Kidney tubule cell (primary cell): ENCODE measurements at regions not wholly inside any gene's neighbourhood (a gene's known extent, or its start where the extent isn't known, plus 50 kb on each side); places are given as distances from the start of the nearest gene placed in this dataset.

Experiments used
- DNase-seq: peaks from one replicate; pipeline ENCODE4 v3.0.0-alpha.2; 2018; ENCODE audit warnings: low spot score

DNA sequence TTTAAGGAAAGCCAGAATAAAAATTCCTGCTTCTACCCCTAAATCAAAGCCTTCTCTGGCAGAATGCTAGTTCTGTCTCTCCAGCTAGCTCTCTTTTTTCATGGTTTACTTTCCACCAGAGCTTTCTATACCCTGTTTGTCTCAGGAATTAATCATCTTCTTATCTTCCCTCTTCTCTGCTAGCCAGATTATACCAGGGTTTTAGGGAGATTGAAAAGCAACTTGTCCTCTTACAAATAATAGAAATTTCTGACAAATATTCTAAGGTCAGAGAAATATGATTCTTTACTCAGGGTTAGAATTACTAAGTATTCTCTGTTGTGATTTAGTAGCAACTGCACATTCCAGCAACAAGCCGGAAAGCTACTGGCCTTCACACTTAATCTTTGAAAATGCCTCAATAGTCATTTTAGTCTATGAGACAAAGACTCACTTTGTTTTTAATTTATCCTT is 166.4 kb downstream of the TANC2 start:
- DNase-seq, result no peak

DNA sequence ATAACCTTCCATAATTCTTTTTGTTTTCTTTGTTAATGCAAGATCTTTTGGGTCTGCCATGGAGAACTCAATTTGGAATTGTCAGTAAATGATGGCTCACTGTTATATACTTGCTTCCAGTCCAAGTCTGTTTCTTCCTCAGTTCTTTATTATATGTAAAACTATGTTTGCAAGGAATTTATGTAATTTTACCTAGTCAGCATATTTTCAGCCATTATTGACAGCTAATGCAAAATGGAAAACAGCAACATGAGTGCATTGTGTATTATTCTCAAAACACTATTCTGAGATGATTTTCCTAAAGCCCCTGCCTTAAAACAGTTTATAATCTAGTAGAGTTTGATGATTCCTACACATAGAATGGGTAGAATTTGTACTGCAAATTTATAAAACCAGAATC is 167.5 kb downstream of the TANC2 start:
- DNase-seq, result no peak

DNA sequence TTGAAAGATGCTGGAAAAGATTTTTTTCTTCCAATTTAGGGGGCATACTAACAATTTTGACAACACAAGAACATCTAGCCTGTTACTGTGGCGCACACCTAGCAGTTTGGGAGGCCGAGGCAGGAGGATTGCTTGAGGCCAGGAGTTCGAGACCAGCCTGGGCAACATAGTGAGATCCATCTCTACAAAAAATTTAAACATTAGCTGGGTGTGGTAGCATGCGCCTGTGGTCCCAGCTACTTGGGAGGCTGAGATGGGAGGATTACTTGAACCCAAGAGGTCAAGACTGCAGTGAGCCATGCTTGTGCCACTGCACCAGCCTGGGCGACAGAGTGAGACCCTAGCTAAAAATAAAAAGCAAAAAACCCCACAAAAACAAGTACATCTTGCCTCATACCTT is 168.8 kb downstream of the TANC2 start:
- DNase-seq, result no peak

DNA sequence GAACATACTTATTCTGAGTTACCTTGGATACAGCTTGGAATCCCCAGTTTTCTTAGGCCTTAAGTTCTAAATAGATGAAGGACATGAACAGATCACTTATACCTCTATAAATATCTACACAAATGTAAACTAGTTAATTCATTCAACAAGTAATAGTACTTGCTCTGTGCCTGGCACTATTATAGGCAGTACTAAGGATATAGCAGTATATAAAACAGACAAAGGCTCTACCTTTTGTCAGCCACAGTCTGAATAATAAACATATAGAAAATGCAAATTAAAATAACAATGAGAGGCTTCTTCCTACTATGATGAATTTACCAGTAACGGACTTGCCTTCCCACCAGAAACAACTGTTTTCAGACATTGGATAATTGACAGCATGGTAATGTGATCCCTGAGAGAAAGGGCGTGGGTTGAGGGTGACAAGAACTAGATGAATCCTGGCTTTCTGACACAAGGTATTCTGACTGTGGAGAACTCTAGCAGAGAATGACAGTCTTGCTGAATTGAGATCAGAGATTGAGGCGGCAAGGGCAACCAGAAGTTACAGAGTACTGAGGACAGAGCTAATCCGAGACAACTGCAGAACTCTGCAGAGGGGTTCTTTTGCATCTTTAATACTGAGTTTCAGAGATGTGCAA is 170.5 kb downstream of the TANC2 start:
- DNase-seq, result no peak

DNA sequence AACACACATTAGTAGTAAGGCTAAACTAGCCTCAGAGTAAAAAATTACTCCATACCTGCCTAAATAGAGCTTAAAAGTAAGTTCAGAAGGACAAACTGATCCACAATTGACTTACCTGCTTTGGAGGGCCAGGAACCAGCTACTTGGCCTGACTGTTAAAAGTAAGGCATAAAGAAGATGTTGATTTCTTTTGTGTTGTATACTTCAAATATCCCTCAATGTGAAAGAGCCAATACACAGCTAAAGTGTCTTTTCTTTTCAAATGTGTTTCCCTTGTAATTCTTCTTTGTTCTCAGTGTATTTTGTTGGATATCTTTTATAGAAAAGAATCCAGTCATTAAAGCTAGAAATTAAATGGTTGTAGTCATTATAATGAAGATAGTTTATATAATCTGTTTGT is 171.1 kb downstream of the TANC2 start:
- no peak for DNase-seq

DNA sequence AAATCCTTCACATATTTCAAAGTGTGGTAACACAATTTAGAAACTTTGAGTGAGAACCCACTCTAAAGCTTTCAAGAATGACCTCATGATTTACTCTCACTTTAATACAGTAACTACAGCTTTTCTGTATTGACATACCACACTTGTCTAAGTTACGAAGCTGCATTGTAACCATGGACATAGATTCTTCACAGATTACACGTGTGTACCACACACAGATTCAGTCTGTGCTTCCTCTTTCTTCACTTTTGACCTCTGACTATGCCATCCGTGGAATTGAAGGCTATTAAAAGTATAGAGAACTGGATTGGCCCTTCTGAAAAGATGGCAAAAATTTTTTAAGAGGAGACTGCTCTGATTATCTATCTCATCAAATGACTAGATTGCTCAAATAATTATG is 172.7 kb downstream of the TANC2 start:
- DNase-seq, result no peak

DNA sequence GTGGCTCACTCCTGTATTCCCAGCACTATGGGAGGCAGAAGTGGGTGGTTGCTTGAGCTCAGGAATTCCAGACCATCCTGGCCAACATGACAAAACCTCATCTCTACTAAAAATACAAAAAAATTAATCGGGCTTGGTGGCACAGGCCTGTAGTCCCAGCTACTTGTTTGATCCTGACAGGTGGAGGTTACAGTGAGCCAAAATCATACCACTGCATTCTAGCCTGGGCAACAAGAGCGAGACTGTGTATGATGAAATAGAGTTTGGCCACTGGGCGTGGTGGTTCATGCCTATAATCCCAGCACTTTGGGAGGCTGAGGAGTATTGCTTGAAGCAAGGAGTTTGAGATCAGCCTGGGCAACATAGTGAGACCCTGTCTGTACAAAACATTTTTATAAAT is 173.3 kb downstream of the TANC2 start:
- DNase-seq, result no peak

DNA sequence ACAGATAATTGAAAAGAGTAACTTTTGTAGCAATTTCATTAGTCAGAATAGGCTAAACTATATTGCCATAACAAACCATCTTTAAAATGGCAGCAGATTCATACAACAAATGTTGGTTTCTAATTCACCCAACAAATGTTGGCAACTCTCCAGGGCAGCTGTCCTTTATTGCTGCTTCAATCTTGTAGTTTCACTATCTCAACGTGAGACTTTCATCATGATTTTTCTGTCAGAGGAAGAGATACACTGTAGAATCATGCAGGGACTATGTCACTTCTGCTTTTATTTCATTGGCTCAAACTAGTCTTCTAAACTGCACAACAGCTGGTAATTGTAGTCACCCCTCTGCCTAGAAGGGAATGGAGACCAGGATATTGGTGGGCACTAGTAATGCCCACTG is 174.2 kb downstream of the TANC2 start:
- no peak for DNase-seq

DNA sequence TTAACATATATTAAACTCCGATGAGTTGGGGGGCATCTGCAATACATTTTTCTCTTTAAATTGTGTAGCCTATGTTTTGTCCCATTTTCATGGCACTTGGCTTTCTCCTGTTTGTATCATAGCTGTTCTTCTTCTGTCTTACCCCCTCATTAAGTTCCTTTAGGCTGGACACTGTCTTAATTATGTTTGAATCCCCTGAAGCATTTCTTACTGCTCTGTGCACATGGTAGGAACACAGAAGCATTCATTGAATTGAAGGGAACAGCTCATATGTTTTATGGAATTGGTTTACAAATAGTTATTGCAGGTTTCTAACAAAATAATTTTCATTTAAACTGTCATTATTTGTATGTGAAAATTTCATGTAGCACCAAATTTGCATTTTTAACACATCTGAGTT is 176.8 kb downstream of the TANC2 start:
- no peak for DNase-seq

DNA sequence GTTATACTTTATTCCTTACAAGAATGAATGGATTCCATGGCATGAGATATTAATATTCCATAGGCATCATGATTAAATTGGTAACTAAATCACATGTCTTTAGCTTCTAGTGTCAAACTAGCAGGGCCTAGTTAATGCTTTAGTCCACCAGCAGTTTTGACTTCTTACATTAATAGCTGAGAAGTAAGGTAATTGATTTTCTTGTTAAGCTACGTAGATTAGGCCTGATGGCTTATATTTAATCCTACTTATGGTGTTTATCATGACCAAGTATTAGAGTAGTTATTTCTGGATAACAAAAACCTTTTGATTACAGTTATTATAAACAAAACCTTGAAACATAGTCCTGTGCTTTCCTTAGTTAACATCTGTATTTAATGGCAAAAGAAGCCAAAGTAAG is 184.5 kb downstream of the TANC2 start:
- no peak for DNase-seq

DNA sequence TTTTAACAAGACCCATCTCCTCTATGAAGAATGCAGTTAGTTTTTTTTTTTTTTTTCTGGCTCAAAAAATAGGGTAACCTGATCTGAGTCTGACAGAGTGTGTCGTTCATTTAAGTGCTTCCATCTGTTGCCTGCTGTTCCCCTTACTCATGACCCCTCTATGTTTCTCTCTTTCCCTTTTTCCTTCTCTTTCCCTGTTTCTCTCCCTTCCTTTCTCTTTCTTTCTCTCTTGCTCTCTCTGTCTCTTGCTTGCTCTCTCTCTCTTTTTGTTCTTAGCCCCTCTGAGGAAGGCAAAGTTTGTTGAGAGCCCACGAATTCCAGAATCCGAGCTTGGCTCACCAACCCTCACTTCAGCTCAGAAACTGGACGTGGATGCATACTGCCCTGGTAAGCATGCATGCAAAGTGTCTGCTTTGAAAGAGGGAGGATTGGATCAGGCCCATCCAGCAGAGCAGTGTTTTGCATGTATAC is 185.0 kb downstream of the TANC2 start:
- no peak for DNase-seq

DNA sequence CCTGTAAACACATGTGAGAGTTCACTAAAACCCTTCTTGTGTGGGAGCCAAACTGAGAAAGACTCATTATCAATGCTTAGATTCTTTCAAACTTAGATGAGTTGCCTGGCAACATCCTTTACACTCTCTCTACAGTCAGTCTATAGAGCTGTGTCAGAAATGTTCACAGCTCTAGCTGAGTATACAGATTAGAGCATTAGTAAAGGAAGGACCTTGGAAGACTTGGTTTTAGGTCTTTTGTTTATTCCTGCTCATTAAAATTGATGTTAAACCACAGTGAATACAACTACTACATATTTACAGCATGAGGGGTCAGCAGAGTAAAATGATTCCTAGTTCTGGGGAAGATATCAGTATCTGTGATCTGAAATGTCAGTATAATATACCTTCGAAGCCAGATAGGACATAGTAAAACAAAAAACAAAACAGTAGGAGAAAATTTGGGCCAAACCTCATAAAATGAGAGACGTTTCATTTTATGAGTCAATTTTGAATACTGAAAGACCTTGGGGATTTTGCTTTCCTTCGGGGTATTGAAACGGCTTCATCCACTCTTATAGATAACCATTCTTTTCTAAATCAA is 186.0 kb downstream of the TANC2 start:
- no peak for DNase-seq

DNA sequence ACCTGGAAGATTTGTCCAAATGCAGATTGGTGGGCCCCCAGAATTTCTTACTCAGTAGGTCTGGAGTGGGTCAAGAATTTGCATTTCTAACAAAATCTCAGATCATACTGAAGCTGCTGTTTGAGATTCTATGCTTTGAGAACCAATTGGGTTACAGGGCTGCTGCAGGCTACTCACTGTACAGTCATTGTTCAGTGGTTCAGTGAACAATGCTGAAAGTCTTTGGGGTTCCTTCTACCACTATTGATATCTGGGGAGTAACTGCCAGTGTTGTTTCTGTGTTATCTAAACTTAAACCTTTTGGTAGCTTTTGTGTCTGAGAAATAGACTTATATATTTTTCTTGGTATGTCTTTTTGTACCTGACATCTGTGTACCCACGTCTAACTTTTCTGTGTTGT is 187.5 kb downstream of the TANC2 start:
- DNase-seq, result no peak

DNA sequence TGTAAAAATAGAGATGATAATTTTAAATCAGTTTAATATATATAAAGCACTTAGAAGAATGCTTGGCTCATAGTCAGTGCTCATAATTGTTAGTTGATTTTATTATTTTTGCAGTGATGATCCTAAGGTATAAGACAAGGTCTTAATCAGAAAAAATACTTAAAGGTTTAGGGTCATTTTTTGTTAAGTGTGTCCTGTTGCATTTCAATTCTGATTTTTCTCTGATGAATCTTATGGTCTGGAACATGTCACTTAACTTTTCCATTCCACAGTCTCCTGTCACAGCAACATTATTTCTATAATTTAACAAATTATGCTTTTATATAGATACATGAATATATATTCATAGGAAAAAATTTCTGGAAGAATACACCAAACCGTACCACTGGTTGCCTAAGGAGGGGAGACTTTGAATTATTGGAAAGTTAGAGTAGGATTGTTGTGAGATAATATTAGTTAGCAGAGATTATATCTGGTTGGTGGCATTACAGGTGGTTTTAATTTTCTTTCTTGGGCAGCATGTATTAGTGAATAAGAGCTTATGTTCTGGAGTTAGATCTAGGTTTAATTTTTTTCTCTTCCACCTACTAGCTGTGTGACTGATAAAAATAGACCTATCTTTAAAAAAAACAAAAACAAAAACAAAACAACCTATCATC is 188.7 kb downstream of the TANC2 start:
- DNase-seq, result no peak

DNA sequence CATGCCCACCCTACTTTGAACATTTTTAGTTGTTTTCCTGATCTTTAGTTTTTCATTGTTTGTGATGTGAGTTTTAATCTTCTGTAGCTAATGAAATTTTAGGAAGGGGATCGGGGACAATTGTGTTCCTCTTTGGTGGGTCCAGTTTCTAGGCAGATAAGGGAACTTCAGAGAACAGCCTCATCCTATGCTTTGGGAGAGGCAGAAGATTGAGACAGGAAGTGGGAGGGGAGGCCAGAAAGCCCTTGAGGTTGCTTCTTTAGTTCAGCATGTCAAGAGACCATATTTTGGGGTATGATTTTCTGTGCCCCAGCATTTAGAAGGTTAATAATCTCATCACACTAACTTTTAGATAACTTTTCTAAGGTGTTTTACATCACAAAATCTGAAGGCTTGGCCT is 191.0 kb downstream of the TANC2 start:
- no peak for DNase-seq

DNA sequence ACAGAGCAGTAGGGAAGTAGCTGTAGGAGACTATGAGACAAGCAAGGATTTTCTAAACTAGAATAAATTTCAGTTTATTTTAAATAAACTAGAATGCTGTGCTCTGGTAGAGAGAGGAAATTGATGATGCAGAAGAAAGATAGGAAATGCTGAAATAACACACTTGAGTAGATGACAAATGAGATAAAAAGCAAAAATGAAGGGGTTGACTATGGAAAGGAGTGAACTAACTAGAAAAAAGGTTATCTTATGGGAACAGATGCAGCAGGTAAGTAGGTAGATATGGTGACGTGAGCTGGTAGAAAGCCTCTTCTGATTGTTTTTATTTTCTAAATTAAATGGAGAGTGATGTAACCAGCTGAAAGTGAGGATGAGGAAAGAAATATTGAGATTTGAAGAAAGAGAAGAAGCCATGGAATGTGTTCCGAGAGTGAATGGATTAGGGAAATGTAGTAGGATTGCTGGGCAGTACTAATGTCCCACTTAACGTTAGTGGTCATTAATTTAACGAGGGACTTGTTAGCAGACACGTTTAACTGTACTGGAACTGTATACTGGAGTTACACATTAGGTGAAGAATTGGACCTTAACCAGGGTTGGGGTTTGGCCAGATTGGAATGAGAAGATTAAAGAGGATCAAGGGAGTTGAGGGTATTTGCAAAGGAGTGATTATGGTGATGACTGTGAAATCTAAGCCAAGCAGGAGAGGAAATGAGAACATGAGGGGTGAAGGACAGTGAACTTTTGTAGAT is 196.5 kb downstream of the TANC2 start:
- DNase-seq, result no peak

DNA sequence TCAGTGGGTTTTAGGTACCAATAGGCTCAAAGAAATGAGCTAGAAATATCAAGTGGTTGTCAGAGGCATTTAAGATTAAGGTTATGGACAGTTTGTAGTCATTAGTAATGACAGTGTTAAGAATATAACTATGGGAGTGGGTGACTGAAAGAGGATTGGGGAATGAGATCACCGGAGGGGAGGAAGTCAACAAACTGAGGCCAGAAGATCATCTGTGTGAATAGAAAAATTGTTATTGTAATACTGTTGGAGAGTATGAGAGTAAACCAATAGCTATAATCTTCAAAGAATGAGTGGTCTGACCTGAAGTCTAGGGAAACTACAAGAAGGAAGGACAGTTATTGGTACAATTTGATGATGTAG is 197.1 kb downstream of the TANC2 start:
- no peak for DNase-seq

DNA sequence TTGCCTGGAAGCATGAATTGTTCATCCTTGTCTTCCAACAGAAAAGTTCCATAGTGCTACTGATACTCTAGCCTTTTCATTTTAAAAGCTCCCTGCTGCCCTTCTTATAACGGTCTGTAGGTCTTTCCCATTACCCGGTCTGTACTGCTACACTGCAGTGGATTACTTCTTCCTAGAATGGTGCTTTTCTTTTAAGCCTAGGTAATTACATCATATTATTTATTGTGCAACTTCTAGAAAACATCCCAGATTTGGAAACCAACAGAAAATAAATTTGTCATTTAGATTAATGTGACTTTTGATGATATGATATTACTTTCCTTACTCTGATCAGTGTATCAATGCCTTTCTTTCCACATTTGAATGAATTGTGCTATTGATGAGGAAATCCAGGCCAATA is 199.4 kb downstream of the TANC2 start:
- DNase-seq, result no peak

DNA sequence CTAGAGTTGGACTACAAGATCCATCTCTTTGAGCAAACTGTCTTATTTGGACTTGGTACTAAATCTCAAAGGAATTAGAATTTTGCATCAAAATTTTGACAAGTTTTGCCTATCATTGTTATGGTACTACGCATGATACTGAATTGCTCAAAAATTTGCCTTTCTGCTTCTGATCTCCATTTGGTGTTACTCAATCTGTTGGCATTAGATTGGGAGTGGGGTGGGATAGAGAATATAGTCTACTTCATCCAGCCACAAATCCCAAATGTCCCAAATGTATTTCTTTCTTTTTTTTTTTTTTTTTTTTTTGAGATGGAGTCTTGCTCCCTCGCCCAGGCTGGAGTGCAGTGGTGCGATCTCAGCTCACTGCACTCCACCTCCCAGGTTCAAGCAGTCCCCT is 204.8 kb downstream of the TANC2 start:
- DNase-seq, result no peak

DNA sequence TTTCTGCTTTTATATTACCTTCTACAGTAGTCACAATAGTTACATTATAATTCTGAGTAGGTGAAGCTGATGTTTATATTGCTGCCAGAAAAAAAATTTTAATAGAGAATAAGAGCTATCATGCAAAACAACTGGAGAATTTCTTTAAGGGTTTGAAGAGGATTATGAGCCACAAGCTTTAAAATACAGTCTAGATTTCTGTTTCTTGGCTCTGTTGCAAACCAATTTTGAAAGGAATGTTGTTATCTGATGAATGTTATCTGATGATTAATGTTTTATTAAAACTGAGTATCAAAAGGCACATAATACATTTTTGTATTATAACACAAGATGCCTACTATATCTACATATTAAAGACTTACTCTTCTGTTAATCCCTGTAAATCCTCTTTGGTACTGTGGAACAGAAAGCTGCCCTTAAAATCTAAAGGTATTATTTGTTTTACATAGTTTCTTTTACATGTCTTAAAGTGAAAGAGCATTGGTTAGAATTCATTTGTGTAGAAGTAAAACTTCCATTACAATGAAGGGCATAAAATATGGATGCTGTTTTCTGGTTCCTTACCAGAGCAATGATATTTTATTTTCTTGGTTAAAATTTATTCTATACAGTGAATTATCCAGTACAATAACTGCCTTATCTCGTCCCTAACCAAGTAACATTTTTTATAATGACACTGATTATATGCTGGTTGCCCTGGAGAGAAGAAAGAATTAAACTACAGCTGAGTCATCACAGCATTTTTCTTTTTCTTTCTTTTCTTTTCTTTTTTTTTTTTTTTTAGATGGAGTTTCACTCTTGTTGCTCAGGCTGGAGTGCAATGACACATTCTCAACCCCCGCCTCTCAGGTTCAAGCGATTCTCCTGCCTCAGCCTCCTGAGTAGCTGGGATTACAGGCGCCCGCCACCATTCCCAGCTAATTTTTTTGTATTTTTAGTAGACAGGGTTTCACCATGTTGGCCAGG is 205.7 kb downstream of the TANC2 start:
- DNase-seq, result peak; percentile 9

DNA sequence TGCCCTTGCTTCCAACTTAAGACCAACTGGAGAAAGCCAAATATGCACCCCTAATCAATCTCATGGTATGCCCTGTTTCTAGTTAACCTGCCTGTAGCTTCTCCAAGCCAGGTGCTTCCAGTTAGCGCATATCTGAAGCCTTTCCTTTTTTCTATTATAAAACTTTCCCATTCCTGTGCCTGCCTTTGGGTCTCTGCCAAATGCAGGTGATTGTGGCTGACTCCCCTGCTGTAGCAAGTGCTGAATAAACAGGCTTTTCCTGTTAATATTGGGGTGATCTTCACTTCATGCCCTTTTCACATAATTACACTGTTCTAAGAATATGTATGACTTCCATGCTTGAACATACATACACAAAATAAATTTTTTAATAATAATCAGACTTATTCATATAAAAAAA is 207.4 kb downstream of the TANC2 start:
- DNase-seq, result no peak

DNA sequence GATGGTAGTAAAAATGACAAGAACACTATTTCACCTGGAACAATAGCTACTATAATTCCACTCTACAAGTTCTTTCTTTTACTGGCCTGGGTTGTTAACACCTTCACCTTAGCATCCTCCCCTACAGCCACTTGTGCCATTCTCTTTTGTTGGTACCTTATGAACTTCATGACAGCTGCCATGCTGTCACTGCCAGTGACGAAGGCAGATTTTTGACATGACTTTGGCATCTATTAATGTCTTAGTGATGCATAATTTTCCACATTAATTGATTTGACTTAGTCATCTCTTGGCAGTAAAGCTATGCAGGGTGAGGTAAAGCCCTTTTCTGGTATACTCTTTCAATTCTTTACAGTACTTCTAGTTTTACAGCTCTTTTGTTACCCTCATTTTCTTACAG is 207.9 kb downstream of the TANC2 start:
- no peak for DNase-seq
